Upper lobe of left lung (tissue), 6 donors: ENCODE measurements at regions not wholly inside any gene's neighbourhood (a gene's known extent, or its start where the extent isn't known, plus 50 kb on each side); places are given as distances from the start of the nearest gene placed in this dataset.

Experiments used
- ATAC-seq, 2 donors: fragments of 200-7000 bp; cut with Tn5 transposase; one replicate each; pipeline ENCODE4 v1.9.1; 2022; ENCODE audit warnings: mild to moderate bottlenecking in 2 of 2, moderate library complexity in 2 of 2; ENCODE audit not compliant: low FRiP score in 2 of 2
- DNase-seq, 2 donors: peaks; one replicate each; pipeline ENCODE4 v3.0.0-alpha.2; 2019 to 2020
- H3K27ac ChIP-seq, 4 donors: fragments of 200-600 bp; sonication (generic); one replicate each; pipeline ENCODE4 v1.5.1; 2016 to 2019
- H3K27me3 ChIP-seq, 4 donors: fragments of 200-600 bp; sonication (generic); one replicate each; pipeline ENCODE4 v1.5.1; 2017 to 2019
- H3K36me3 ChIP-seq, 4 donors: fragments of 200-600 bp; sonication (generic); one replicate each; pipeline ENCODE4 v1.5.1; 2016 to 2019
- H3K4me1 ChIP-seq, 4 donors: fragments of 200-600 bp; sonication (generic); one replicate each; pipeline ENCODE4 v1.5.1; 2018 to 2019
- H3K4me3 ChIP-seq, 4 donors: fragments of 200-600 bp; sonication (generic); one replicate each; pipeline ENCODE4 v1.5.1; 2017 to 2019; ENCODE audit warnings: mild to moderate bottlenecking in 2 of 4, moderate library complexity in 1 of 4
- H3K9me3 ChIP-seq, 4 donors: fragments of 200-600 bp; sonication (generic); one replicate each; pipeline ENCODE4 v1.5.1; 2018 to 2019
- EP300 ChIP-seq, 4 donors: sonication (generic); formaldehyde crosslinking; IDR thresholded peaks; one replicate each; pipeline ENCODE4 v1.5.1; 2017; ENCODE audit warnings: antibody characterized with exemption in 4 of 4, control low read depth in 2 of 4
- POLR2A ChIP-seq, 4 donors: fragments of 450-650 bp; IDR thresholded peaks; one replicate each; pipeline ENCODE4 v1.5.1; 2016 to 2017; ENCODE audit warnings: antibody characterized with exemption in 4 of 4, mild to moderate bottlenecking in 2 of 4
- POLR2AphosphoS5 ChIP-seq, 2 donors: sonication (generic); formaldehyde crosslinking; IDR thresholded peaks; one replicate each; pipeline ENCODE4 v1.5.1; 2017; ENCODE audit warnings: antibody characterized with exemption in 2 of 2
- WGBS, 2 donors: methylation state at CpG; one replicate each; pipeline ENCODE4 v1.1.5; 2017 to 2018; 5-methylcytosine and 5-hydroxymethylcytosine counted together
- TF ChIP-seq, protein P1 (sequence below), 6 experiments: fragments of 450-650 bp in 4 of 6; fragments of 200-600 bp in 2 of 6; sonication (generic) in 2 of 6; IDR thresholded peaks; one replicate each; pipeline ENCODE4 v1.5.1; 2016 to 2019; ENCODE audit warnings: antibody characterized with exemption in 6 of 6
- donor health status: DM: no; HTN: no; CAD: no; lungs with moderate emphysema.
- donor health status: DM: no; HTN: yes; CAD: no; lungs with severe emphysema.

- no peaks in the 10 kb centered on the region for H3K9me3 ChIP-seq
- H3K4me1 ChIP-seq: no peaks in the 10 kb centered on the region
- no peak overlapping the region for H3K27ac ChIP-seq
- H3K36me3 ChIP-seq: no peaks in the 10 kb centered on the region
- no peak overlapping the region for H3K4me3 ChIP-seq
- DNase-seq (no peak), ATAC-seq (no peak)
- no peaks in the 10 kb centered on the region for H3K27me3 ChIP-seq
- TF ChIP-seq EP300 (IDR thresholded peaks at IDR 0.05) (no peak), POLR2A (IDR thresholded peaks at IDR 0.05) (no peak)
- TF ChIP-seq, protein P1, sequence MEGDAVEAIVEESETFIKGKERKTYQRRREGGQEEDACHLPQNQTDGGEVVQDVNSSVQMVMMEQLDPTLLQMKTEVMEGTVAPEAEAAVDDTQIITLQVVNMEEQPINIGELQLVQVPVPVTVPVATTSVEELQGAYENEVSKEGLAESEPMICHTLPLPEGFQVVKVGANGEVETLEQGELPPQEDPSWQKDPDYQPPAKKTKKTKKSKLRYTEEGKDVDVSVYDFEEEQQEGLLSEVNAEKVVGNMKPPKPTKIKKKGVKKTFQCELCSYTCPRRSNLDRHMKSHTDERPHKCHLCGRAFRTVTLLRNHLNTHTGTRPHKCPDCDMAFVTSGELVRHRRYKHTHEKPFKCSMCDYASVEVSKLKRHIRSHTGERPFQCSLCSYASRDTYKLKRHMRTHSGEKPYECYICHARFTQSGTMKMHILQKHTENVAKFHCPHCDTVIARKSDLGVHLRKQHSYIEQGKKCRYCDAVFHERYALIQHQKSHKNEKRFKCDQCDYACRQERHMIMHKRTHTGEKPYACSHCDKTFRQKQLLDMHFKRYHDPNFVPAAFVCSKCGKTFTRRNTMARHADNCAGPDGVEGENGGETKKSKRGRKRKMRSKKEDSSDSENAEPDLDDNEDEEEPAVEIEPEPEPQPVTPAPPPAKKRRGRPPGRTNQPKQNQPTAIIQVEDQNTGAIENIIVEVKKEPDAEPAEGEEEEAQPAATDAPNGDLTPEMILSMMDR (IDR thresholded peaks at IDR 0.05): no peak
These were observed 536.5 kb downstream of the CDH11 start for GRCh38 chr16:64585367-64585766.

- H3K36me3 ChIP-seq: no peaks in the 10 kb centered on the region
- no peaks in the 10 kb centered on the region for H3K9me3 ChIP-seq
- DNase-seq (no peak), ATAC-seq (no peak)
- TF ChIP-seq, protein P1 (IDR thresholded peaks at IDR 0.05): no peak
- TF ChIP-seq POLR2AphosphoS5 (IDR thresholded peaks at IDR 0.05): no peak
- no peak for TF ChIP-seq POLR2A (IDR thresholded peaks at IDR 0.05)
- no peak for TF ChIP-seq EP300 (IDR thresholded peaks at IDR 0.05)
- no peaks in the 10 kb centered on the region for H3K27me3 ChIP-seq
- H3K27ac ChIP-seq: no peak overlapping the region
- no peaks in the 10 kb centered on the region for H3K4me1 ChIP-seq
- no peak overlapping the region for H3K4me3 ChIP-seq
- 74 to 87% methylated on average over 7 of the region's 7 CpGs for WGBS, 2 donors
These were observed 541.3 kb downstream of the CDH11 start for GRCh38 chr16:64580558-64580957.

DNA sequence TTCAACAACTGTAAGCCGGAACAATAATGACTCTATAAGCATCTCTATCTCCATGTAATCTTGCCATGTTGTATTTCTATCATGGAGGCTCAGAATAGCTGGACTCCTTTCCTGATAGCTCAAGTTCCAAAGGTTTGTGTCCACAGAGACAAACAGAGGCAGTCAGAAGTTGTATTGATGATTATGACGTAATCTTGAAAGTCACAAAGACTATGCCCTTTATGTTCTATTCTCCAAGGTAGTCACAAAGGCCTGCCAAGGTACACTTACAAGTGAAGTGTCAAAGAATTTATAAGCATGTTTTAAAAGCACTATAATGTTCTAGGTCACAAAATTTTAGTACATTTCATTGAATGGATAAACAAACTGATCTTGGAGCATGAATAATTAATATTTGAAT lies 542.2 kb downstream of the CDH11 start:
- no peaks in the 10 kb centered on the region for H3K4me1 ChIP-seq
- ATAC-seq (no peak), DNase-seq (no peak)
- no peaks in the 10 kb centered on the region for H3K9me3 ChIP-seq
- H3K27me3 ChIP-seq: no peaks in the 10 kb centered on the region
- no peak overlapping the region for H3K27ac ChIP-seq
- TF ChIP-seq POLR2A (IDR thresholded peaks at IDR 0.05) (no peak), EP300 (IDR thresholded peaks at IDR 0.05) (no peak), POLR2AphosphoS5 (IDR thresholded peaks at IDR 0.05) (no peak)
- TF ChIP-seq, protein P1 (IDR thresholded peaks at IDR 0.05): no peak
- no peaks in the 10 kb centered on the region for H3K36me3 ChIP-seq
- no peak overlapping the region for H3K4me3 ChIP-seq
- 90 to 91% methylated on average over 2 of the region's 2 CpGs for WGBS, 2 donors

GRCh38 chr16:64545768-64546167 lies 576.1 kb downstream of the CDH11 start:
- Histone ChIP-seq H3K27ac (no peak overlapping the region), H3K4me1 (no peaks in the 10 kb centered on the region), H3K9me3 (no peaks in the 10 kb centered on the region), H3K36me3 (no peaks in the 10 kb centered on the region), H3K27me3 (no peaks in the 10 kb centered on the region), H3K4me3 (no peak overlapping the region)
- TF ChIP-seq EP300 (IDR thresholded peaks at IDR 0.05): no peak
- no peak for TF ChIP-seq POLR2A (IDR thresholded peaks at IDR 0.05)
- no peak for TF ChIP-seq POLR2AphosphoS5 (IDR thresholded peaks at IDR 0.05)
- TF ChIP-seq, protein P1 (IDR thresholded peaks at IDR 0.05): no peak
- DNase-seq: no peak
- WGBS, 2 donors: 80 to 83% methylated on average over 2 of the region's 2 CpGs
- ATAC-seq: no peak

GRCh38 chr16:64544859-64545258 lies 577.0 kb downstream of the CDH11 start:
- no peaks in the 10 kb centered on the region for H3K27me3 ChIP-seq
- DNase-seq (no peak), ATAC-seq (no peak)
- no peaks in the 10 kb centered on the region for H3K4me1 ChIP-seq
- WGBS, 2 donors: 52 to 62% methylated on average over 1 of the region's 1 CpG
- H3K36me3 ChIP-seq: no peaks in the 10 kb centered on the region
- H3K27ac ChIP-seq: no peak overlapping the region
- TF ChIP-seq, protein P1 (IDR thresholded peaks at IDR 0.05): no peak
- no peak for TF ChIP-seq POLR2AphosphoS5 (IDR thresholded peaks at IDR 0.05)
- TF ChIP-seq POLR2A (IDR thresholded peaks at IDR 0.05): no peak
- no peak for TF ChIP-seq EP300 (IDR thresholded peaks at IDR 0.05)
- H3K9me3 ChIP-seq: no peaks in the 10 kb centered on the region
- no peak overlapping the region for H3K4me3 ChIP-seq
